SH-SY5Y (cell line): ENCODE measurements at regions not wholly inside any gene's neighbourhood (a gene's known extent, or its start where the extent isn't known, plus 50 kb on each side); places are given as distances from the start of the nearest gene placed in this dataset.

Source experiments
- GATA2 ChIP-seq: IDR thresholded peaks from 2 replicates; pipeline ENCODE4 v1.6.1; 2011; ENCODE audit warnings: mild to moderate bottlenecking, low read depth, low read length
- GATA3 ChIP-seq: IDR thresholded peaks from 2 replicates; pipeline ENCODE4 v1.6.1; 2011; ENCODE audit warnings: low read depth, mild to moderate bottlenecking, low read length, moderate library complexity

GRCh38 chr13:110070046-110070445 lies 236.9 kb downstream of the COL4A1 start:
- no peak for TF ChIP-seq GATA2
- no peak for TF ChIP-seq GATA3
